NT2/D1 (cell line): ENCODE measurements at regions not wholly inside any gene's neighbourhood (a gene's known extent, or its start where the extent isn't known, plus 50 kb on each side); places are given as distances from the start of the nearest gene placed in this dataset.

Source experiments
- SUZ12 ChIP-seq: IDR thresholded peaks from 2 replicates; pipeline ENCODE4 v1.6.1; 2011; ENCODE audit not compliant: insufficient read length, insufficient read depth; ENCODE audit errors: extremely low read depth
- YY1 ChIP-seq: IDR thresholded peaks from 2 replicates; pipeline ENCODE4 v1.6.1; 2011; ENCODE audit not compliant: insufficient read length, insufficient read depth
- ZNF274 ChIP-seq: IDR thresholded peaks from 2 replicates; pipeline ENCODE4 v1.6.1; 2011; ENCODE audit warnings: mild to moderate bottlenecking, low read depth, low read length

GRCh38 chr12:30026621-30027234 is 243.0 kb upstream of the TMTC1 start:
- no peak for TF ChIP-seq SUZ12
- no peak for TF ChIP-seq ZNF274
- TF ChIP-seq YY1, result no peak
